ENCODE measurements at regions not wholly inside any gene's neighbourhood (a gene's known extent, or its start where the extent isn't known, plus 50 kb on each side); places are given as distances from the start of the nearest gene placed in this dataset.

GRCh38 chr6:21987501-21987957, 309.3 kb downstream of the PRL start:
- H3K27ac ChIP-seq (ENCODE audit: control insufficient read depth, insufficient read depth, low read length), result no peak overlapping the region
- H3K9ac ChIP-seq (ENCODE audit: control insufficient read depth, extremely low read depth, insufficient read depth, low read length), result no peak overlapping the region
- no peaks in the 10 kb centered on the region for H3K27me3 ChIP-seq (ENCODE audit: control insufficient read depth, extremely low read depth, insufficient read depth, low read length)
- H3K36me3 ChIP-seq (ENCODE audit: control insufficient read depth in 2 of 2, extremely low read depth in 1 of 2, insufficient read depth in 2 of 2, low read length in 2 of 2), result no peaks in the 10 kb centered on the region
- peaks cover 5% of the 10 kb centered on the region for H3K4me1 ChIP-seq (ENCODE audit: control insufficient read depth, extremely low read depth, insufficient read depth, low read length)
- H2AFZ ChIP-seq (ENCODE audit: control insufficient read depth, low read length), result peak overlapping the region; percentile 13
- dilution Hi-C loops (cut with MboI; ENCODE audit: extremely low pct_ligation_motif_present, low sequenced_read_pairs), result no loop called here
- no peaks in the 10 kb centered on the region for H3K9me1 ChIP-seq (ENCODE audit: control insufficient read depth, extremely low read depth, insufficient read depth, low read length)
- no peaks in the 10 kb centered on the region for H3K9me3 ChIP-seq (ENCODE audit: control insufficient read depth, low read depth, low read length)
- H3K79me2 ChIP-seq (ENCODE audit: control insufficient read depth, insufficient read depth, low read length), result no peaks in the 10 kb centered on the region
- FAIRE-seq, result no peak
- H4K20me1 ChIP-seq (ENCODE audit: control insufficient read depth, extremely low read depth, insufficient read depth, low read length), result no peaks in the 10 kb centered on the region
- H3K4me3 ChIP-seq (ENCODE audit: control insufficient read depth in 2 of 3, extremely low read depth in 1 of 3, insufficient read depth in 2 of 3, low read depth in 1 of 3, low read length in 3 of 3), result no peak overlapping the region
- TF ChIP-seq EZH2 (IDR thresholded peaks at IDR 0.05; ENCODE audit: low read length), result no peak
- TF ChIP-seq CTCF (optimal IDR thresholded peaks at IDR 0.05 in 1 of 3, IDR thresholded peaks at IDR 0.05 in 1 of 3, conservative IDR thresholded peaks at IDR 0.05 in 1 of 3; ENCODE audit: extremely low read depth in 1 of 3, insufficient read depth in 2 of 3, low read length in 3 of 3), result no peak
- peak overlapping the region; percentile 2 for H3K4me2 ChIP-seq (ENCODE audit: control insufficient read depth, extremely low read depth, insufficient read depth, low read depth, low read length)
- no peak for DNase-seq (ENCODE audit: low read depth, low spot score)

GRCh38 chr6:21990577-21990976, 306.3 kb downstream of the PRL start:
- no peak for FAIRE-seq
- Histone ChIP-seq H4K20me1 (ENCODE audit: control insufficient read depth, extremely low read depth, insufficient read depth, low read length) (no peaks in the 10 kb centered on the region), H3K79me2 (ENCODE audit: control insufficient read depth, insufficient read depth, low read length) (no peaks in the 10 kb centered on the region), H3K4me3 (ENCODE audit: control insufficient read depth in 2 of 3, extremely low read depth in 1 of 3, insufficient read depth in 2 of 3, low read depth in 1 of 3, low read length in 3 of 3) (no peak overlapping the region), H3K4me1 (ENCODE audit: control insufficient read depth, extremely low read depth, insufficient read depth, low read length) (peaks cover 5% of the 10 kb centered on the region), H2AFZ (ENCODE audit: control insufficient read depth, low read length) (no peak overlapping the region), H3K36me3 (ENCODE audit: control insufficient read depth in 2 of 2, extremely low read depth in 1 of 2, insufficient read depth in 2 of 2, low read length in 2 of 2) (no peaks in the 10 kb centered on the region), H3K27me3 (ENCODE audit: control insufficient read depth, extremely low read depth, insufficient read depth, low read length) (no peaks in the 10 kb centered on the region), H3K27ac (ENCODE audit: control insufficient read depth, insufficient read depth, low read length) (no peak overlapping the region), H3K9ac (ENCODE audit: control insufficient read depth, extremely low read depth, insufficient read depth, low read length) (no peak overlapping the region), H3K4me2 (ENCODE audit: control insufficient read depth, extremely low read depth, insufficient read depth, low read depth, low read length) (no peak overlapping the region), H3K9me3 (ENCODE audit: control insufficient read depth, low read depth, low read length) (no peaks in the 10 kb centered on the region), H3K9me1 (ENCODE audit: control insufficient read depth, extremely low read depth, insufficient read depth, low read length) (no peaks in the 10 kb centered on the region)
- TF ChIP-seq EZH2 (IDR thresholded peaks at IDR 0.05; ENCODE audit: low read length), result no peak
- DNase-seq (ENCODE audit: low read depth, low spot score), result no peak
- dilution Hi-C loops (cut with MboI; ENCODE audit: extremely low pct_ligation_motif_present, low sequenced_read_pairs), result no loop called here

All from keratinocyte (primary cell).